Endodermal cell (in vitro differentiated cells): ENCODE measurements at regions not wholly inside any gene's neighbourhood (a gene's known extent, or its start where the extent isn't known, plus 50 kb on each side); places are given as distances from the start of the nearest gene placed in this dataset.

Experiments used
- DNase-seq: peaks from one replicate; pipeline ENCODE4 v3.0.0-alpha.2; 2017
- H3K27ac ChIP-seq: 2 replicates; pipeline ENCODE4 v1.5.1; 2013; ENCODE audit warnings: mild to moderate bottlenecking, low read depth, low read length, moderate library complexity
- H3K27me3 ChIP-seq: 2 replicates; pipeline ENCODE4 v1.6.1; 2013; ENCODE audit warnings: mild to moderate bottlenecking, low read length, moderate library complexity; ENCODE audit not compliant: insufficient read depth, control insufficient read depth, poor library complexity, severe bottlenecking
- H3K36me3 ChIP-seq: 2 replicates; pipeline ENCODE4 v1.7.0; 2013; ENCODE audit warnings: mild to moderate bottlenecking, low read length, moderate library complexity; ENCODE audit not compliant: control insufficient read depth, insufficient read depth
- H3K4me1 ChIP-seq: one replicate; pipeline ENCODE4 v1.7.0; 2013; ENCODE audit warnings: low read length; ENCODE audit not compliant: control insufficient read depth, insufficient read depth
- H3K4me3 ChIP-seq: 2 replicates; pipeline ENCODE4 v1.5.1; 2013; ENCODE audit warnings: mild to moderate bottlenecking, low read length, moderate library complexity
- H3K9ac ChIP-seq: 2 replicates; pipeline ENCODE4 v1.6.1; 2013; ENCODE audit warnings: mild to moderate bottlenecking, low read length, moderate library complexity; ENCODE audit not compliant: poor library complexity, severe bottlenecking; ENCODE audit errors: extremely low read depth
- H3K9me3 ChIP-seq: 2 replicates; pipeline ENCODE4 v1.6.1; 2013; ENCODE audit warnings: mild to moderate bottlenecking, low read length, moderate library complexity; ENCODE audit not compliant: control insufficient read depth
- H3K27ac Mint-ChIP-seq: 2 replicates; pipeline ENCODE4 v1.8.0; 2020; ENCODE audit warnings: mixed read lengths
- H3K27me3 Mint-ChIP-seq: 2 replicates; pipeline ENCODE4 v1.8.0; 2021; ENCODE audit warnings: mild to moderate bottlenecking, mixed read lengths; ENCODE audit not compliant: insufficient read depth
- H3K36me3 Mint-ChIP-seq: 2 replicates; pipeline ENCODE4 v1.8.0; 2020; ENCODE audit warnings: low read depth, mixed read lengths
- H3K4me1 Mint-ChIP-seq: 2 replicates; pipeline ENCODE4 v1.8.0; 2020; ENCODE audit warnings: mixed read lengths
- H3K4me3 Mint-ChIP-seq: 2 replicates; pipeline ENCODE4 v1.8.0; 2020; ENCODE audit warnings: mild to moderate bottlenecking, moderate library complexity, mixed read lengths
- H3K9me3 Mint-ChIP-seq: 2 replicates; pipeline ENCODE4 v1.8.0; 2020; ENCODE audit warnings: mild to moderate bottlenecking, mixed read lengths
- WGBS, 2 experiments: methylation state at CpG; one replicate each; pipeline versions ENCODE4 v1.1.5 to v1.1.7; 2013; ENCODE audit warnings: missing lambda C conversion rate in 2 of 2, mixed read lengths in 1 of 2; ENCODE audit not compliant: insufficient coverage in 1 of 2, insufficient read length in 1 of 2; 5-methylcytosine and 5-hydroxymethylcytosine counted together
- TF ChIP-seq, protein P1 (sequence below): fragments of 200-600 bp; sonication (generic); conservative IDR thresholded peaks from 2 replicates; pipeline ENCODE4 v1.5.0; 2021; ENCODE audit warnings: antibody characterized with exemption, mild to moderate bottlenecking

DNA sequence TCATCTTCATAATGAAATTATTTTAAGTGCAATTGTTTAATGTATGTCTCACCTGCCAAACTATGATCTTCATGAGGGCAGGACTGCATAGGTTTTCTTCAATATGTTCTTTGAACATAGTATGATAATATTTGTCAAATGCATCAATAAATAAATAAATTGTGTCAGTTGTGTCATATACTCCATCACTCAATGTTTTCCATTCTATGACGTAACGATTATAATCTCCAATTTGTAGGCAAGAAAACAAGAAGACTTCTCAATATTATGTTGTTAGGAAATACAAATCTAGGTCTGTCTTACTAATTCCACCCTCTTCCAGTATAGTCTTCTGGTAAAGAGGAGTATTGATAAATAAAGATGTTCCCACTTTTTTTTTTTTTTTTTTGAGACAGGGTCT lies 858.1 kb downstream of the MAFB start:
- Mint-ChIP-seq H3K27ac (no peak overlapping the region), H3K4me1 (peaks cover 4% of the 10 kb centered on the region), H3K36me3 (no peaks in the 10 kb centered on the region), H3K4me3 (no peak overlapping the region), H3K9me3 (no peaks in the 10 kb centered on the region), H3K27me3 (no peaks in the 10 kb centered on the region)
- no peak overlapping the region for H3K4me3 ChIP-seq
- TF ChIP-seq, protein P1, sequence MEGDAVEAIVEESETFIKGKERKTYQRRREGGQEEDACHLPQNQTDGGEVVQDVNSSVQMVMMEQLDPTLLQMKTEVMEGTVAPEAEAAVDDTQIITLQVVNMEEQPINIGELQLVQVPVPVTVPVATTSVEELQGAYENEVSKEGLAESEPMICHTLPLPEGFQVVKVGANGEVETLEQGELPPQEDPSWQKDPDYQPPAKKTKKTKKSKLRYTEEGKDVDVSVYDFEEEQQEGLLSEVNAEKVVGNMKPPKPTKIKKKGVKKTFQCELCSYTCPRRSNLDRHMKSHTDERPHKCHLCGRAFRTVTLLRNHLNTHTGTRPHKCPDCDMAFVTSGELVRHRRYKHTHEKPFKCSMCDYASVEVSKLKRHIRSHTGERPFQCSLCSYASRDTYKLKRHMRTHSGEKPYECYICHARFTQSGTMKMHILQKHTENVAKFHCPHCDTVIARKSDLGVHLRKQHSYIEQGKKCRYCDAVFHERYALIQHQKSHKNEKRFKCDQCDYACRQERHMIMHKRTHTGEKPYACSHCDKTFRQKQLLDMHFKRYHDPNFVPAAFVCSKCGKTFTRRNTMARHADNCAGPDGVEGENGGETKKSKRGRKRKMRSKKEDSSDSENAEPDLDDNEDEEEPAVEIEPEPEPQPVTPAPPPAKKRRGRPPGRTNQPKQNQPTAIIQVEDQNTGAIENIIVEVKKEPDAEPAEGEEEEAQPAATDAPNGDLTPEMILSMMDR = no peak
- no peak overlapping the region for H3K9ac ChIP-seq
- H3K27ac ChIP-seq = no peak overlapping the region
- 90% methylated on average over 2 of the region's 2 CpGs; no CpG with 5 or more reads in 1 of the 2 experiments for WGBS, 2 experiments
- H3K27me3 ChIP-seq = no peaks in the 10 kb centered on the region
- H3K9me3 ChIP-seq = no peaks in the 10 kb centered on the region
- H3K4me1 ChIP-seq = no peaks in the 10 kb centered on the region
- no peaks in the 10 kb centered on the region for H3K36me3 ChIP-seq
- DNase-seq = no peak

DNA sequence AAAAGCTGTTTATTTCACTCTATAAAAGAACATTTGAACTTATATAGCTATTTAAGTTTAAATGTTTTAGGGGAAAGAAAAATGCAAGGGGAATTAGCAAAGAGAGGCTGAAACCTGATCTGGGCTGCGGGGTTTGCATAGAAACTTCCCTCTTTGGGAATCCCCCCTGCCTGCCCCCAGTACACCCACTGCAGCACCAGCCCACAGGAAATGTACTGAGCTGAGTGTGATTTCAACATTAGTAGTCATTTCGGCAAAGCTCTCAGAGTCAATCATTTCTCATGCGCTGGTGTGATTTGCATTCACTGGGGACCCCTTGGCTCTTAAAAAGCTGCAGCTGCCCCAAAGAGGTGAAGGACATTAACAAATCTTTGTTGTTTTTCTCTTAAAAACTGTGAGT lies 859.4 kb downstream of the MAFB start:
- H3K4me3 Mint-ChIP-seq = no peak overlapping the region

DNA sequence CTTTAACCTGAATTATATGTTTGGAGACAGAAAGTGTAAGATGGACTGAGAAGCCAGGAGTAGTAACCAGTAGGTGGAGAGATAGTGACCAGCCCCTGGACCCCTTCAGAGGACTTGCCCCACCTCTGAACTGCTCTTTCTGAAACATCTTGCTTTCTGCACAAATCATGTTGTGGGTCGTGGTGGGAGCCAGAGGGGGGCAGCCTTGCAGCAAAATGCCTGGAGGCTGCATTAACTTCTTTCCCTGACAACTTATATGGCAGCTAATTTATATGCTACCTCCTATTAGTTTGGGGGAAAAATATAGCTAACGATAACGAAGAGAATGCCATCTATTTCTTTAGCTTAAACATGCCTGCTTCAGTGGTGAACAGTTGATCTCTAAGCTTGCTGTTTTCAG lies 859.8 kb downstream of the MAFB start:
- Histone ChIP-seq H3K9ac (no peak overlapping the region), H3K4me3 (no peak overlapping the region), H3K9me3 (no peaks in the 10 kb centered on the region), H3K27ac (no peak overlapping the region), H3K36me3 (no peaks in the 10 kb centered on the region), H3K27me3 (no peaks in the 10 kb centered on the region), H3K4me1 (no peaks in the 10 kb centered on the region)
- DNase-seq = peak; percentile 79
- Mint-ChIP-seq H3K9me3 (no peaks in the 10 kb centered on the region), H3K4me1 (peaks cover 4% of the 10 kb centered on the region), H3K4me3 (no peak overlapping the region), H3K36me3 (no peaks in the 10 kb centered on the region), H3K27me3 (no peaks in the 10 kb centered on the region), H3K27ac (no peak overlapping the region)
- WGBS, 2 experiments = 56% methylated on average over 3 of the region's 3 CpGs; no CpG with 5 or more reads in 1 of the 2 experiments
- TF ChIP-seq, protein P1 = peak; percentile 81

More for the DNA sequence above, 859.4 kb downstream of the MAFB start:
- DNase-seq = no peak
- no peaks in the 10 kb centered on the region for H3K36me3 ChIP-seq
- TF ChIP-seq, protein P1 = no peak
- Mint-ChIP-seq H3K4me1 (peaks cover 4% of the 10 kb centered on the region), H3K9me3 (no peaks in the 10 kb centered on the region), H3K27ac (no peak overlapping the region), H3K27me3 (no peaks in the 10 kb centered on the region), H3K36me3 (no peaks in the 10 kb centered on the region)
- 66 to 72% methylated on average over 2 to 3 of the region's 3 CpGs for WGBS, 2 experiments
- H3K27me3 ChIP-seq = no peaks in the 10 kb centered on the region
- no peak overlapping the region for H3K9ac ChIP-seq
- no peaks in the 10 kb centered on the region for H3K4me1 ChIP-seq
- no peak overlapping the region for H3K27ac ChIP-seq
- H3K4me3 ChIP-seq = no peak overlapping the region
- H3K9me3 ChIP-seq = no peaks in the 10 kb centered on the region
